ENCODE measurements at regions not wholly inside any gene's neighbourhood (a gene's known extent, or its start where the extent isn't known, plus 50 kb on each side); places are given as distances from the start of the nearest gene placed in this dataset.

DNA sequence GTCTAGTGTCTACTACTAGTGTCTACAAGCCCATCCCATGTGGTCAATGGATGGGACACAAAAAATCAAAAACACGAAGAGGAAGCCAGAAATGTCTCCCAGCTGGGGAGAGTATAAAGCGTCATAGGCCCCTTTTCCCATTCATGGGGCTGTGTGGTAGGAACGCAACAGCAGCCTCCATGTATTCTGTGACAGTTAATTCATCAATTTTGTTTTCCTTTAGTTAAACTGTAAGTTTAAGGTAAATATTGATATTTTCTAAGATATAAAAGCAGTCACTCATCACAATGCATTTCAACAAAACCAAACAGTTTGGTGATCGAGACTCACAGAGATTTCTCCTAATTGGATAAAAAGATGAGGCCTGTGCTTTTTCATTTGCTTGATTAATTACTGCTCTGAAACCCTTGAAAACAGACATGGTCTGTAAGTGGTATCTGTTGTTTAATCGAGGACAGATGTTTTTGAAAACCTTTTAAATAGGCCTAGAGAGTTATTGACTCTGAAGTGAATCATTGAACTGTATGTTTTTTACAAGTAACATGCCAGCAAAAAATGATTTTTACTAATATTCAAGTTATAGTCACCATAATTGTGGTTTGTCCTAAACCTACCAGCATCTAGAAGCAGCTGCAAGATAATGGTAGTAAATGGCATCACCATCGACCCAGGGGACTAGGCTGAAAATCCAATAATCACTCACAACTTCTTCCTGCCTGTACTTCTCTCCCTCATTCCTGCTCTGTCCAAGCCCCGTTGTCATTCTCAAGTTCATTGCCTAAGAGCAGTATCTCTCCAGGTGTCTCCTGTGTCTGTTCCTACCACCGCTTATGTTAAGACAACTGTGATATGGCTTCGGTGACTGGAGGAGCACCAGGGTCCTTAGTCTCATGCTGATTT lies 87.7 kb upstream of the SHISA3 start:
- TF ChIP-seq, protein P1, sequence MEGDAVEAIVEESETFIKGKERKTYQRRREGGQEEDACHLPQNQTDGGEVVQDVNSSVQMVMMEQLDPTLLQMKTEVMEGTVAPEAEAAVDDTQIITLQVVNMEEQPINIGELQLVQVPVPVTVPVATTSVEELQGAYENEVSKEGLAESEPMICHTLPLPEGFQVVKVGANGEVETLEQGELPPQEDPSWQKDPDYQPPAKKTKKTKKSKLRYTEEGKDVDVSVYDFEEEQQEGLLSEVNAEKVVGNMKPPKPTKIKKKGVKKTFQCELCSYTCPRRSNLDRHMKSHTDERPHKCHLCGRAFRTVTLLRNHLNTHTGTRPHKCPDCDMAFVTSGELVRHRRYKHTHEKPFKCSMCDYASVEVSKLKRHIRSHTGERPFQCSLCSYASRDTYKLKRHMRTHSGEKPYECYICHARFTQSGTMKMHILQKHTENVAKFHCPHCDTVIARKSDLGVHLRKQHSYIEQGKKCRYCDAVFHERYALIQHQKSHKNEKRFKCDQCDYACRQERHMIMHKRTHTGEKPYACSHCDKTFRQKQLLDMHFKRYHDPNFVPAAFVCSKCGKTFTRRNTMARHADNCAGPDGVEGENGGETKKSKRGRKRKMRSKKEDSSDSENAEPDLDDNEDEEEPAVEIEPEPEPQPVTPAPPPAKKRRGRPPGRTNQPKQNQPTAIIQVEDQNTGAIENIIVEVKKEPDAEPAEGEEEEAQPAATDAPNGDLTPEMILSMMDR (IDR thresholded peaks at IDR 0.05): no peak
- no peak for TF ChIP-seq POLR2A (IDR thresholded peaks at IDR 0.05)

Data from transverse colon (tissue), 3 donors.